SK-N-SH (cell line): ENCODE measurements at regions not wholly inside any gene's neighbourhood (a gene's known extent, or its start where the extent isn't known, plus 50 kb on each side); places are given as distances from the start of the nearest gene placed in this dataset.
A peak's percentile ranks its signal among the peaks of the same experiment; 100 is the strongest.

ENCODE experiments used
- CTCF ChIA-PET: fragments of 300-600, 350-600 bp; formaldehyde crosslinking; extraction: SDS; loops from one replicate; lab custom pipeline; 2021; lab: Yijun Ruan, JAX
- POLR2A ChIA-PET: fragments of 350-600 bp; sonication (Branson Sonifier 250); formaldehyde crosslinking; extraction: SDS; loops from one replicate; lab custom pipeline; 2020; ENCODE audit warnings: antibody characterized with exemption, inconsistent platforms; lab: Yijun Ruan, JAX
- DNase-seq: peaks from one replicate; pipeline ENCODE4 v3.0.0; 2012
- H2AFZ ChIP-seq: fragments of 200-600 bp; sonication (generic); 2 replicates; pipeline ENCODE4 v1.8.1; 2016; ENCODE audit warnings: antibody characterized with exemption, mild to moderate bottlenecking, low read depth
- H3F3A ChIP-seq: fragments of 200-600 bp; sonication (generic); replicated peaks from 2 replicates; pipeline ENCODE3; 2016; ENCODE audit warnings: antibody characterized with exemption, mild to moderate bottlenecking; ENCODE audit not compliant: insufficient read depth
- H3K27ac ChIP-seq, 2 experiments: fragments of 200-500 bp in 1 of 2; fragments of 200-600 bp in 1 of 2; sonication (Bioruptor generic) in 1 of 2; sonication (generic), shearing (Covaris generic) in 1 of 2; 2 replicates each; pipeline versions ENCODE4 v1.5.1 to v1.6.1; 2014 to 2016; ENCODE audit warnings: low read depth in 2 of 2, inconsistent platforms in 1 of 2, low read length in 1 of 2, mild to moderate bottlenecking in 1 of 2, mixed read lengths in 1 of 2
- H3K27me3 ChIP-seq: fragments of 200-600 bp; sonication (generic), shearing (Covaris generic); 2 replicates; pipeline ENCODE4 v1.6.1; 2016; ENCODE audit warnings: mixed run types; ENCODE audit not compliant: insufficient read depth
- H3K36me3 ChIP-seq, 2 experiments: fragments of 200-500 bp in 1 of 2; fragments of 200-600 bp in 1 of 2; sonication (Bioruptor generic) in 1 of 2; sonication (generic) in 1 of 2; replicated peaks in 1 of 2; 2 replicates each; pipeline versions ENCODE3 to v1.5.1; 2014 to 2016; ENCODE audit warnings: low read length in 1 of 2, mild to moderate bottlenecking in 1 of 2; ENCODE audit not compliant: insufficient read depth in 2 of 2, control insufficient read depth in 1 of 2
- H3K4me1 ChIP-seq, 2 experiments: fragments of 200-500 bp in 1 of 2; fragments of 200-600 bp in 1 of 2; sonication (Bioruptor generic) in 1 of 2; sonication (generic), shearing (Covaris generic) in 1 of 2; 2 replicates each; pipeline versions ENCODE4 v1.5.1 to v1.6.1; 2014 to 2016; ENCODE audit warnings: low read depth in 1 of 2, low read length in 1 of 2, mixed run types in 1 of 2; ENCODE audit not compliant: insufficient read depth in 2 of 2, control insufficient read depth in 1 of 2
- H3K4me2 ChIP-seq: fragments of 200-600 bp; sonication (generic), shearing (Covaris generic); 2 replicates; pipeline ENCODE4 v1.6.1; 2017; ENCODE audit warnings: mixed run types
- H3K4me3 ChIP-seq, 2 experiments: fragments of 200-500 bp in 1 of 2; fragments of 200-600 bp in 1 of 2; sonication (Bioruptor generic) in 1 of 2; sonication (generic), shearing (Covaris generic) in 1 of 2; 2 replicates each; pipeline versions ENCODE4 v1.5.1 to v1.8.1; 2014 to 2016; ENCODE audit warnings: low read depth in 2 of 2, inconsistent platforms in 1 of 2, low read length in 1 of 2, mild to moderate bottlenecking in 1 of 2, mixed read lengths in 1 of 2, moderate library complexity in 1 of 2
- H3K79me2 ChIP-seq: fragments of 200-600 bp; sonication (generic); 2 replicates; pipeline ENCODE4 v1.8.1; 2017; ENCODE audit warnings: mild to moderate bottlenecking; ENCODE audit not compliant: insufficient read depth
- H3K9ac ChIP-seq: fragments of 200-600 bp; sonication (generic); 2 replicates; pipeline ENCODE4 v1.6.1; 2017; ENCODE audit warnings: mixed run types
- H3K9me2 ChIP-seq: fragments of 200-600 bp; sonication (generic); 2 replicates; pipeline ENCODE4 v1.6.1; 2017; ENCODE audit warnings: mixed run types
- H3K9me3 ChIP-seq: fragments of 200-600 bp; sonication (generic); 2 replicates; pipeline ENCODE4 v1.6.1; 2017; ENCODE audit warnings: mixed run types, mild to moderate bottlenecking, moderate library complexity
- H4K20me1 ChIP-seq: fragments of 200-600 bp; sonication (generic); 2 replicates; pipeline ENCODE4 v1.6.1; 2017; ENCODE audit warnings: mild to moderate bottlenecking, mixed run types; ENCODE audit not compliant: insufficient read depth
- CHD2 ChIP-seq: fragments of 150-350 bp; IDR thresholded peaks from 2 replicates; pipeline ENCODE4 v1.6.1; 2018; ENCODE audit warnings: low read length; ENCODE audit not compliant: partially characterized antibody
- ELF1 ChIP-seq: IDR thresholded peaks from 2 replicates; pipeline ENCODE4 v1.4.0; 2012
- EP300 ChIP-seq, 2 experiments: IDR thresholded peaks; 2 replicates each; pipeline versions ENCODE4 v1.4.0 to v1.6.1; 2012; ENCODE audit warnings: borderline replicate concordance in 1 of 2, low read depth in 1 of 2, low read length in 1 of 2
- FOXM1 ChIP-seq: IDR thresholded peaks from 2 replicates; pipeline ENCODE4 v1.4.0; 2012; ENCODE audit warnings: low read depth, mild to moderate bottlenecking
- GABPA ChIP-seq: IDR thresholded peaks from 2 replicates; pipeline ENCODE4 v1.4.0; 2012; ENCODE audit warnings: low read depth, mild to moderate bottlenecking
- GATA2 ChIP-seq: sonication (generic); formaldehyde crosslinking; IDR thresholded peaks from 2 replicates; pipeline ENCODE4 v1.5.0; 2020; ENCODE audit warnings: mild to moderate bottlenecking, missing genetic modification reagents
- MAX ChIP-seq: IDR thresholded peaks from 2 replicates; pipeline ENCODE4 v1.4.0; 2012; ENCODE audit warnings: low read depth
- MEF2A ChIP-seq: IDR thresholded peaks from 2 replicates; pipeline ENCODE4 v1.4.0; 2012; ENCODE audit warnings: low read depth, borderline replicate concordance
- NRF1 ChIP-seq: IDR thresholded peaks from 2 replicates; pipeline ENCODE4 v1.6.1; 2012; ENCODE audit warnings: low read depth, mild to moderate bottlenecking, low read length
- RAD21 ChIP-seq: IDR thresholded peaks from 2 replicates; pipeline ENCODE4 v1.6.1; 2012; ENCODE audit warnings: mild to moderate bottlenecking, low read length
- RCOR1 ChIP-seq: fragments of 150-350 bp; IDR thresholded peaks from 2 replicates; pipeline ENCODE4 v1.6.1; 2017; ENCODE audit warnings: antibody characterized with exemption, low read length
- REST ChIP-seq: IDR thresholded peaks from 2 replicates; pipeline ENCODE4 v1.6.1; 2012; ENCODE audit warnings: mild to moderate bottlenecking, low read depth, low read length, moderate library complexity
- RFX5 ChIP-seq: IDR thresholded peaks from 2 replicates; pipeline ENCODE4 v1.6.1; 2012; ENCODE audit warnings: mild to moderate bottlenecking, improper control_type of control experiment, low read length
- SMC3 ChIP-seq: IDR thresholded peaks from 2 replicates; pipeline ENCODE4 v1.6.1; 2012; ENCODE audit warnings: low read depth, low read length, improper control_type of control experiment
- TEAD4 ChIP-seq: IDR thresholded peaks from 2 replicates; pipeline ENCODE4 v1.4.0; 2012; ENCODE audit warnings: mild to moderate bottlenecking, borderline replicate concordance; ENCODE audit not compliant: insufficient read depth
- USF2 ChIP-seq: fragments of 150-350 bp; IDR thresholded peaks from 2 replicates; pipeline ENCODE4 v1.6.1; 2017; ENCODE audit warnings: antibody characterized with exemption, low read length, low read depth, borderline replicate concordance
- ZBTB33 ChIP-seq: IDR thresholded peaks from 2 replicates; pipeline ENCODE4 v1.4.0; 2012; ENCODE audit warnings: low read depth, borderline replicate concordance
- WGBS: methylation state at CpG from one replicate; pipeline ENCODE4 v1.1.6; 2017; ENCODE audit warnings: low lambda C conversion rate; 5-methylcytosine and 5-hydroxymethylcytosine counted together

GRCh38 chr2:13413989-13414388, 697.3 kb downstream of the TRIB2 start:
- H3K27ac ChIP-seq: no peak overlapping the region; a peak in 1 of 4 replicates
- TF ChIP-seq CHD2 (no peak), RAD21 (0 out of 2 replicates have a peak, but pooled peaks have one; percentile 25), GABPA (no peak)
- TF ChIP-seq, all 33 proteins: peak for 1
- Histone ChIP-seq H3K4me2 (no peak overlapping the region), H3K9ac (no peak overlapping the region), H3K27me3 (no peaks in the 10 kb centered on the region), H2AFZ (no peak overlapping the region), H3K9me2 (no peaks in the 10 kb centered on the region), H3F3A (no peaks in the 10 kb centered on the region), H3K4me1 (peaks cover 0 to 6% of the 10 kb centered on the region in 2 experiments; a peak in 2 of 4 replicates), H3K36me3 (no peaks in the 10 kb centered on the region), H3K4me3 (no peak overlapping the region), H3K79me2 (no peaks in the 10 kb centered on the region), H4K20me1 (no peaks in the 10 kb centered on the region), H3K9me3 (no peaks in the 10 kb centered on the region)
- 40% methylated on average over 1 of the region's 1 CpG for WGBS
- ChIA-PET POLR2A (interaction anchor here (0.7 kb wide), 1 partner anchor 532 kb away, joined by 3 read pairs; no protein-coding TSS in a partner anchor), CTCF (interaction anchor here (1.8 kb wide), 1 partner anchor 358 kb away, joined by 5 read pairs; no protein-coding TSS in a partner anchor)
- no peak for DNase-seq

- POLR2A ChIA-PET: no interaction called here
- WGBS: 3% methylated on average over 2 of the region's 2 CpGs
- CTCF ChIA-PET: interaction anchor here (1.1 to 1.8 kb wide), 2 partner anchors 337 to 358 kb away, joined by 3 to 5 read pairs; no protein-coding TSS in a partner anchor
Observed at GRCh38 chr2:13414897-13415296, 698.2 kb downstream of the TRIB2 start.

GRCh38 chr2:13433954-13434353, 717.2 kb downstream of the TRIB2 start:
- H3F3A ChIP-seq: no peaks in the 10 kb centered on the region
- H3K27me3 ChIP-seq: no peaks in the 10 kb centered on the region
- ChIA-PET POLR2A (no interaction called here), CTCF (no interaction called here)
- H2AFZ ChIP-seq: no peak overlapping the region
- no peak for DNase-seq
- no peak overlapping the region for H3K9ac ChIP-seq
- no peaks in the 10 kb centered on the region for H3K36me3 ChIP-seq
- no peak overlapping the region for H3K27ac ChIP-seq
- H3K4me3 ChIP-seq: no peak overlapping the region
- no peaks in the 10 kb centered on the region for H4K20me1 ChIP-seq
- H3K9me3 ChIP-seq: no peaks in the 10 kb centered on the region
- no peak overlapping the region for H3K4me2 ChIP-seq
- H3K4me1 ChIP-seq: no peaks in the 10 kb centered on the region
- no peaks in the 10 kb centered on the region for H3K79me2 ChIP-seq
- H3K9me2 ChIP-seq: no peaks in the 10 kb centered on the region
- 61% methylated on average over 7 of the region's 7 CpGs for WGBS
- TF ChIP-seq MEF2A (no peak), SMC3 (no peak), ELF1 (no peak), USF2 (no peak), RFX5 (no peak), RCOR1 (no peak), CHD2 (no peak), REST (no peak), MAX (no peak), ZBTB33 (no peak), FOXM1 (no peak)

More at GRCh38 chr2:13414897-13415296, 698.2 kb downstream of the TRIB2 start:
- Histone ChIP-seq H3K4me1 (peaks cover 0 to 6% of the 10 kb centered on the region in 2 experiments; a peak in 2 of 4 replicates), H4K20me1 (no peaks in the 10 kb centered on the region), H3F3A (no peaks in the 10 kb centered on the region), H3K9me3 (no peaks in the 10 kb centered on the region), H3K9ac (no peak overlapping the region), H2AFZ (no peak overlapping the region), H3K79me2 (no peaks in the 10 kb centered on the region)
- TF ChIP-seq GATA2 (CRISPR knock-in tag) (peak; percentile 88), EP300 (IDR thresholded peaks at IDR 0.05; ENCODE audit: borderline replicate concordance in 1 of 2, low read depth in 1 of 2, low read length in 1 of 2) (peak in 1 of 2 experiments; percentile 67; a peak in 2 of 4 replicates), RCOR1 (peak; percentile 75), NRF1 (no peak), RAD21 (0 out of 2 replicates have a peak, but pooled peaks have one; percentile 22), TEAD4 (no peak)
- TF ChIP-seq, all 33 proteins: peak for 4
- Histone ChIP-seq H3K4me3 (no peak overlapping the region), H3K36me3 (no peaks in the 10 kb centered on the region), H3K27ac (peak overlapping the region in 1 of 2 experiments; percentile 34; a peak in 1 of 4 replicates), H3K9me2 (no peaks in the 10 kb centered on the region), H3K27me3 (no peaks in the 10 kb centered on the region), H3K4me2 (no peak overlapping the region)
- peak; percentile 29 for DNase-seq
